Glutamatergic neuron (in vitro differentiated cells): ENCODE measurements at regions not wholly inside any gene's neighbourhood (a gene's known extent, or its start where the extent isn't known, plus 50 kb on each side); places are given as distances from the start of the nearest gene placed in this dataset.

Experiments
- DNase-seq: peaks from one replicate; pipeline ENCODE4 v3.0.0; 2022
- H3K27ac Mint-ChIP-seq: one replicate; pipeline ENCODE4 v1.8.0; 2020; ENCODE audit warnings: mild to moderate bottlenecking, mixed read lengths, inconsistent platforms; ENCODE audit not compliant: unreplicated experiment
- H3K27me3 Mint-ChIP-seq: one replicate; pipeline ENCODE4 v1.8.0; 2020; ENCODE audit warnings: mild to moderate bottlenecking, moderate library complexity, mixed read lengths, inconsistent platforms; ENCODE audit not compliant: unreplicated experiment
- H3K36me3 Mint-ChIP-seq: one replicate; pipeline ENCODE4 v1.8.0; 2020; ENCODE audit warnings: mild to moderate bottlenecking, mixed read lengths, inconsistent platforms; ENCODE audit not compliant: unreplicated experiment
- H3K4me1 Mint-ChIP-seq: one replicate; pipeline ENCODE4 v1.8.0; 2020; ENCODE audit warnings: mild to moderate bottlenecking, low read depth, mixed read lengths, inconsistent platforms; ENCODE audit not compliant: unreplicated experiment
- H3K4me3 Mint-ChIP-seq: one replicate; pipeline ENCODE4 v1.8.0; 2020; ENCODE audit warnings: mild to moderate bottlenecking, mixed read lengths, inconsistent platforms; ENCODE audit not compliant: unreplicated experiment
- H3K9me3 Mint-ChIP-seq: one replicate; pipeline ENCODE4 v1.8.0; 2020; ENCODE audit warnings: mild to moderate bottlenecking, moderate library complexity, mixed read lengths, inconsistent platforms; ENCODE audit not compliant: unreplicated experiment
- TF ChIP-seq, protein P1 (sequence below): fragments of 200-600 bp; sonication (generic); IDR thresholded peaks from one replicate; pipeline ENCODE4 v1.5.0; 2021; ENCODE audit not compliant: partially characterized antibody, unreplicated experiment

DNA sequence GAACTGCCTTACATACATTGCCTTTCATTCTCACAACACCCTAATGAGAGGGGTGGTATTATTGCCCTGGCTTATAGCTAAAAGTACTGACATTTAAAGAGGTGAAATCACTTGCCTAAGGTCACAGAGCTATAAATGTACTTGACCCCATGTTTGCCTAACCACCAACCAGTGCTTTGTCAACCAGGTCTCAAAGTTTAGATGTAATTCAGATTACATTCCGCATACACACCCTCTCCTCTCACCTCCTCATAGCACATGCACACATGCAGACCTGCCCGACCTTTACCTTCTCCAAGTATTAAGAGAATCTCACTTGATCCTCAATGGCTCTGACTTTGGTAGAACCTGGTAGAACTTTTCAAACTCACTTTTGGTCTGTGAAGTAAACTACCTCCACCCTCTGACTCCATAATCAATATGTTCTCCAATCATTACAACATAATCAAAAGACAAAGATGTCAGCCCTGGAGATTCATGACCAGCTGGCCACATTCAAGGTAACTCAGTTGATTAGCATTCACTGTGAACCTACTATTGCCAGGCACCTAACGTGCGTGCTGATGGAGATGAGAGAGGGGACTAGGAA, 63.2 kb upstream of the HES1 start:
- H3K27ac Mint-ChIP-seq, result no peak overlapping the region
- TF ChIP-seq, protein P1, sequence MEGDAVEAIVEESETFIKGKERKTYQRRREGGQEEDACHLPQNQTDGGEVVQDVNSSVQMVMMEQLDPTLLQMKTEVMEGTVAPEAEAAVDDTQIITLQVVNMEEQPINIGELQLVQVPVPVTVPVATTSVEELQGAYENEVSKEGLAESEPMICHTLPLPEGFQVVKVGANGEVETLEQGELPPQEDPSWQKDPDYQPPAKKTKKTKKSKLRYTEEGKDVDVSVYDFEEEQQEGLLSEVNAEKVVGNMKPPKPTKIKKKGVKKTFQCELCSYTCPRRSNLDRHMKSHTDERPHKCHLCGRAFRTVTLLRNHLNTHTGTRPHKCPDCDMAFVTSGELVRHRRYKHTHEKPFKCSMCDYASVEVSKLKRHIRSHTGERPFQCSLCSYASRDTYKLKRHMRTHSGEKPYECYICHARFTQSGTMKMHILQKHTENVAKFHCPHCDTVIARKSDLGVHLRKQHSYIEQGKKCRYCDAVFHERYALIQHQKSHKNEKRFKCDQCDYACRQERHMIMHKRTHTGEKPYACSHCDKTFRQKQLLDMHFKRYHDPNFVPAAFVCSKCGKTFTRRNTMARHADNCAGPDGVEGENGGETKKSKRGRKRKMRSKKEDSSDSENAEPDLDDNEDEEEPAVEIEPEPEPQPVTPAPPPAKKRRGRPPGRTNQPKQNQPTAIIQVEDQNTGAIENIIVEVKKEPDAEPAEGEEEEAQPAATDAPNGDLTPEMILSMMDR, result no peak
- no peak overlapping the region for H3K4me3 Mint-ChIP-seq
- peaks cover 11% of the 10 kb centered on the region for H3K9me3 Mint-ChIP-seq
- H3K36me3 Mint-ChIP-seq, result peaks cover 4% of the 10 kb centered on the region
- peaks cover 7% of the 10 kb centered on the region for H3K27me3 Mint-ChIP-seq
- H3K4me1 Mint-ChIP-seq, result peaks cover 2% of the 10 kb centered on the region
- DNase-seq, result no peak

DNA sequence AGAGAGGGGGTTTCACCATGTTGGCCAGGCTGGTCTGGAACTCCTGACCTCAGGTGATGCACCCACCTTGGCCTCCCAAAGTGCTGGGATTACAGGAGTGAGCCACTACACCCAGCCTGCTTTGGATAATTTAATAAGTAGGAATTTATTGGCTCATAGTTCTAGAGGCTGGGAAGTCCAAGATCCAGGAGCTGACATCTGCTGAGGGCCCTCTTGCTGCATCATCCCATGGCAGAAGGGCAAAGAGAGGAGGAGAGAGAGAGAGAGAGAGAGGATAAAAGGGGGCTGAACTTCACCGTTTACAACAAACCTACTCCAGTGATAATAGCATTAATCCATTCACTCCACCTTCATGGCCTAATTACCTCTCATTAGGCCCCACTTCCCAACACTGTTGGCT, 62.0 kb upstream of the HES1 start:
- H3K9me3 Mint-ChIP-seq, result peaks cover 11% of the 10 kb centered on the region
- peaks cover 2% of the 10 kb centered on the region for H3K4me1 Mint-ChIP-seq
- TF ChIP-seq, protein P1, result no peak
- H3K27me3 Mint-ChIP-seq, result peaks cover 5% of the 10 kb centered on the region
- DNase-seq, result no peak
- H3K27ac Mint-ChIP-seq, result no peak overlapping the region
- H3K4me3 Mint-ChIP-seq, result no peak overlapping the region
- H3K36me3 Mint-ChIP-seq, result peaks cover 4% of the 10 kb centered on the region

DNA sequence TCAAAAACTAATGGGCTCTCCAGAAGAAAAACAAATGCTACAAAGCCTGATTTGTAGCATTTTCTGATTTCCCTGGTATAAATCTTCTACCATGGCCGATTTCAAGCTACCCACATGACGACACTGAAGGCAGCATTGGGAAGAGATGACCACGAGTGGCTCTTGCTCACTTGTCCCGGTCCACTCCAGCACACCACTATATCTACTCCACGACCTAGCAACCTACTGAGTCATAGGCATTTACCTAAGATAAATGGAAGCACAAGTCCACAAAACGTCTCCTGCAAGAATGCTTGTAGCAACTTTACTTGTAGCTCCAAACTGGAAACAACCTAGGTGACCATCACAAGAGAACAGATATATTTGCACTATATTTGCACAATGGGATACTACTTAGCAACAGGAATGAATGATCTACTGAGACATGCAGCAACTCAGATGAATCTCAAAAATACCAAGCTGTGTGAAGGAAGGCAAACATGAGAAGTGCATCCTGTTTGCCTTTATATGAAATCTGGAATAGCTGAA, 60.8 kb upstream of the HES1 start:
- no peak overlapping the region for H3K27ac Mint-ChIP-seq
- peaks cover 2% of the 10 kb centered on the region for H3K27me3 Mint-ChIP-seq
- no peak overlapping the region for H3K4me3 Mint-ChIP-seq
- H3K36me3 Mint-ChIP-seq, result no peaks in the 10 kb centered on the region
- H3K4me1 Mint-ChIP-seq, result peaks cover 2% of the 10 kb centered on the region
- H3K9me3 Mint-ChIP-seq, result peaks cover 3% of the 10 kb centered on the region
- DNase-seq, result no peak
- TF ChIP-seq, protein P1, result no peak

DNA sequence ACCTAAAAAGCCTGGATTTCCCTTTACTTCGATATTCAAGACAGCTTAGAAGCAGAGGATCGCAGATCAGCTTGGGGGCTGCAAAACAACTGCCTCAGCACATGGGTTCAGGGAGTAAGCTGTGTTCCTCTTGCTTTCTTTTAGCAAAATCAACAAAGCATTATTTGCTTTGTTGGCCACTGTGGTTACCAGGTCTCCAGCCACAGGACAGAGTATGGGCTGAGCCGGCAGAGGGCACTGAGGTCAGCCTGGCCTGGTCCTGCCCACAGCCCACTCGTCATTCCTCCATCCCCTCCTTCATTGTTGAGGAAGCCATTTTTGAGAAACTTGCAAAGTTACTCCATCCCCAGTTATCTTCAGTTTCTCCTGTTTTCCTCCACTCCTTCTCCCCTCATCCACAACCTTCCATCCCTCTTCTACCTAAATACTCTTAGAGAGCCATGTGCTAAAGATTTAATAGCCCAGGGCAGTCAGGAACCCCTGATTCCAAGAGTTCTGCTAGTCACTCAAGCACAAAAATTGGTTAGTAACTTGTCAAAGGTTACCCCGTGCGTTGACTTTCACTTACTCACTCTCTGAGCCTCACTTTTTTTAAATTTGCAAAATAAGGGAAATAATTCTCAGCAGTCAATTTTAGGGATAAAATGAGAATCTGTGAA, 60.0 kb upstream of the HES1 start:
- Mint-ChIP-seq H3K27me3 (peaks cover 2% of the 10 kb centered on the region), H3K4me3 (no peak overlapping the region), H3K27ac (no peak overlapping the region)

More for the DNA sequence above, 60.0 kb upstream of the HES1 start:
- DNase-seq, result no peak
- Mint-ChIP-seq H3K4me1 (peaks cover 4% of the 10 kb centered on the region), H3K9me3 (peaks cover 3% of the 10 kb centered on the region), H3K36me3 (no peaks in the 10 kb centered on the region)
- TF ChIP-seq, protein P1, result no peak
